ENCODE measurements at regions not wholly inside any gene's neighbourhood (a gene's known extent, or its start where the extent isn't known, plus 50 kb on each side); places are given as distances from the start of the nearest gene placed in this dataset.

- DNase-seq (ENCODE audit: low spot score), result no peak
These were observed 171.9 kb upstream of the ZNF267 start for GRCh38 chr16:31701734-31702133.

GRCh38 chr16:31702796-31703195 lies 170.8 kb upstream of the ZNF267 start:
- no peak for DNase-seq (ENCODE audit: low spot score)

- DNase-seq (ENCODE audit: low spot score), result no peak
These were observed 170.0 kb upstream of the ZNF267 start for GRCh38 chr16:31703526-31704128.

- DNase-seq (ENCODE audit: low spot score), result no peak
These were observed 169.5 kb upstream of the ZNF267 start for GRCh38 chr16:31704138-31704537.

DNA sequence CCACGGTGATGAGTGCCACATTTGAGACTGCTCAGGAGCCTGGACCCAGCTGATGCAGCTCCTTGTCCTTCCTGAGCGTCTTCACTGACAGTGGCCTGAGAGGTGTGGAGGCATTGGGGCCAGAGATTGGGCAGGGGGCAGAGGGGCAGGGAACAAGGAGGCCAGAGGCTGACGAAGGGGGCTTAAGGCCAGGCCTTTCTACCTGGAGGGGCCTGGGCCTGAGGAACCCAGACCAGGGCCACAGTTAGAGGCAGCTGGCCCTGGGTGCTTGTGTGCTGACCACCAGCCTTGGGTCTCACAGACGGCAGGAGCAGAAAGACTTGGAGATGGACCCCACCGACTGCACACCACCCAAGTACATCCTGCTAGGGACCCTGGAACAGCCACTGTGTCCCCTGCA lies 168.2 kb upstream of the ZNF267 start:
- DNase-seq (ENCODE audit: low spot score), result no peak

- DNase-seq (ENCODE audit: low spot score), result no peak
These were observed 167.3 kb upstream of the ZNF267 start for GRCh38 chr16:31706318-31706717.

DNA sequence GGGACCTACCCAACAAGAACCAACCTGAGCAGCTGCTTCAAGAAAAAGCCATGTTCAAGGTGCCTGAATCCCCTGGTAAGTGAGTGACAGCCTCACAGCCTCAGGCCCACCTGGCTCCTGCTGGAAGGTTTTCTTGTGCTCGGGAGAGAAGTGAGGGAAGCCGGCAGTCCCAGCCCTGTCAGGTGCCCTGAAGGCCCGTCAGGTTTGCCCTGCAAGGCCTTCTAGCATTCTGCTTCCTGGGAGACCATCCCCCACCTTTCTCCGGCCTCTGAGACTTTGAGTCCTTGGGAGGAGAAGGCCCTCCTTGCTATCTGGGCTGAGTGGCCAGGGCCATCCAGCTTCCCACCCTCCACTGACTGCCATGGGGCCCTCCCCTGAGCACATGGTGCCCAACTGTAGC lies 166.7 kb upstream of the ZNF267 start:
- no peak for DNase-seq (ENCODE audit: low spot score)

GRCh38 chr16:31707743-31708335 lies 165.8 kb upstream of the ZNF267 start:
- no peak for DNase-seq (ENCODE audit: low spot score)

DNA sequence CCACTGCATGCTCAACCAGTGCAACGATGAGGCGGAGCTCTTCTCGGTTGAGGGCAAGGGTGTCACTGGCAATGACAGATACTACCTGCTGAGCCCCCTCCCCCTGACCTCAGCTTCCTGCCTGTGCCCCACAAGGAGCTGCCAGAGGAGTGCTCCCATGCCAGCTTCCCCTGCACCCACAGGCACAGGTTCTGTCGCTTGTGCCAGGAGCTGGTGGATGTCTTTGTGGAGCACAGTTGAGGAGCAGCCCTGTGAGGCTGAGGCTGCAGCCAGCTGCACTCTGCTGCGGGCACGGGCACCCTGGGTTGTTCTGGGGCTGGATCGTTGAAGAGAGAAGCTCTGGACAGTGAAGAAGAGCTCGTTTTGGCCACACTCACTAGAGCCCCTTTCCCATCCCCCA lies 165.3 kb upstream of the ZNF267 start:
- no peak for DNase-seq (ENCODE audit: low spot score)

GRCh38 chr16:31709181-31709580 lies 164.4 kb upstream of the ZNF267 start:
- no peak for DNase-seq (ENCODE audit: low spot score)

- no peak for DNase-seq (ENCODE audit: low spot score)
These were observed 163.5 kb upstream of the ZNF267 start for GRCh38 chr16:31710134-31710533.

DNA sequence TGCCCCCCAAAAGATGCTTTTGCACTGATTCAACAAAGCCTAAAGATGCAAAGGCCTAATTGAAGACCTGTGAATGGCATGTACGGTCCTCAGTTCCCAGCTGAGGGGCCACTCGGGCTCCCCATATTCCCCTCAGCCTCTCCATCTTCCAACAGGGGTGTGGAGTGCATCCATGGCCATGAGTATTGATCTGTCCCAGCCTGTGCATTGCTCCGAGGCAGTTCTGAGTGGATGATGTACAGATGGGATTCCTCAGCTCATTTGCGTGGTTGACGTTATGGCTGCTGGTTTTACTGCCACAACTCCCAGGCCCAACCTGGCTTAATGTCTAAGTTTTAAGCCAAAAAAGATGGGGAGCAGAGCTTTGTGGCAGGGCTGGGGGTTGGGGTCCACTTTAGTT lies 162.7 kb upstream of the ZNF267 start:
- DNase-seq (ENCODE audit: low spot score), result no peak

DNA sequence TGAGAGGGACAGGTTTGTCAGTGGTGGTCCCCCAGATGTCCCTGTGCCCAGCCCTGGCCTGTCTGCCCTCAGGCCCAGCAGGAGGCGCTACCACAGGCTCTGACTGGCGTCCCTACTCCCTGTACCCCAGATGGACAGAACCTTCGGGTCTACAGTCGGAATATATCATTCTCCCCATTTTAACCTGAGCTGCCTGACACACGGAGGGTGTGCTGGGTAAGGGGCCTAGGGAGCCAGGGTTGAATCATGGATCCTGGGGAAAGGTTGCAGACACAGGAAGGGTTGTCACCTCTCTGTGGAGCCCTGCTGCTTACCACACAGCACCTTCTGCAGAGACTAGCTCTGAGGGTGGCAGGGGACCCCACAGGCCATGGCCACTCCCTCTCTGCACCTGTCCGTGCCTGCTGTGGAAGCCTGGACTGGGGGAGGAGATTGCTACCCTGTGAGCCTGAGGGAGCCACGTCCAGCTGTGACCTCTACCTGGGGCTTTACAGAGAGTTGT lies 162.2 kb upstream of the ZNF267 start:
- no peak for DNase-seq (ENCODE audit: low spot score)

DNA sequence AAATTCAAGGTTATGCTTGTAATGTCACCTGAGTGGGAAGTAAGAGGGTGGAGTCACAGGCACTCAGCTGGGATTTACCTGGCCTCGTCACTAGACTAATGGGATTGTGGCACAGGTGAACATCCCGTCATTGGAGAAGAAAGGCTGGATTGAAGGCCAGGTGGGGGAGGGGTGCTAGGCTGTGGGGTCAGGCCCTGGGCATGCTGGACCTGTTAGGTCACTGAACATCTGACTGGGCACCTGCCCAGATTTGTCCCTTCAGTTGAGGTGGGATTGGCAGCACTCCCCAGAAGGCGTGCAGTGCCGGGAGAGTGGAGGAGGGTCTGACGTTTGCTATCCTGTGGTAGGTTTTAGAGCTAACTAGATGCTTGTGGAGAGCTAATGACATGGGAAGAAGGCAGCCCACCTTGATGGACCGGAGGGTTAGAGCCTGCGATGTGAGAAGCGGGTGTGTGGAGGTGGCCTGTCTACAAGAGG lies 161.5 kb upstream of the ZNF267 start:
- DNase-seq (ENCODE audit: low spot score), result no peak

DNA sequence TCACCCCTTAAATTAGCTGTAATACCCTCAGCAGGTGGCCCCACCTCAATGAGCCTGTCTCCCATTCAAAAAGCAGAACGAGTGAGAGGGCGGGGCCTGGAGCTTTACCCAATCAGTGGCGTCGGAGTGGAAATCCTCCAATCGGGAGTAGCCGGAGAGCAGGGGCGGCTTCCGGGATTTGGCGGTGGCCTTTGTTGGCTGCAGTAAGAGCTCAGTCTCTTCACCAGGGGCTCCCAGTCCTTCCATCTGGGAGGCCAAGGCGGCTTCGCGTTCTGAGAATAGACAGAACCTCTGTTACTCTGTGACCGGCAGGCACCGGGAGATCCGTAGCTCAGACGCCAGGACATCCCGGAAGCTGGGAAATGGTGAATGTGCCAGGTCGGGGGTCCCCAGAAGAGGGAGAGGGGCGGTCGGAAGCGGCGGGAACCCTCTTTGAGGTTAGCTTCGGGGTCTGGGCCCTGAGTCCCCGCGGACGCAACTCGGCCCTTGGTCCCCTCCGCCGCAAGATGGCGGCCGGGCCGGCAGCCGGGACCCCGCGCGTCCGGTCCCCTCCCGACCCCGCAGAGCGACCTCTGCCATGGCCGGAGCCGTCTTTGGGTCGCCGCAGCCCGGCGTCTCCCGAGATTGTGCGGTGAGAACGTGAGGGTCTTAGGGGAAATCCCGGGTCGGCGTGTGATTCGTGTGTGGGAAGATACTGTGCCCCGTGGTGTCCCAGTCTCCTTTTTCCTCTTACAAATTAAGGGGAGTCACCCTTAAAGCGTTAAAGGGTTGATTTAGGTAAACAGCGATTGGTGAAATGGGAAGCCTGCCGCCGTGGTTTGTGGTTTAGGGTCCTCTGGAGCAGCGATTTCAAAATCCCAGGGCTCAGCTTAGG lies 160.3 kb upstream of the ZNF267 start:
- peak; percentile 94 for DNase-seq (ENCODE audit: low spot score)

GRCh38 chr16:31713945-31714902 lies 159.4 kb upstream of the ZNF267 start:
- DNase-seq (ENCODE audit: low spot score), result peak; percentile 40

GRCh38 chr16:31714903-31715504 lies 158.6 kb upstream of the ZNF267 start:
- DNase-seq (ENCODE audit: low spot score), result no peak

DNA sequence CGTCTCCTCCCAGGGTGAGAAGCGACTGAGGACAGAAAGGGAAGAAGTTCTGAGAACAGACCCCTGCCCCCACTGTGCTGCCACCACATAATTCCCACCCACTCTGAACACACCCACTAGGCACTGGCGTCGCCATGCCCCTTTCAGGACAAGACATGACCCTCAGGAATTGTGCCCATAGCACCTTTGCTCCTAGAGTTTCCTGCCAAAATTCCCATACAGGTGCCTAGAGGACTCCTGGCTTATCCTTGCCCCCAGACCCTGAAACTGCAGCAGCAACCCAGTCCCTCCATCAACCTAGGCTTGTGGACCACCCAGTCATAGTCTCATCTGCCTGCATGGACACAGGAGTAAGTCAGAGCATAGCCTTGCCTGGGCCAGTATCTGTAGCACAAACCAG lies 157.7 kb upstream of the ZNF267 start:
- no peak for DNase-seq (ENCODE audit: low spot score)

DNA sequence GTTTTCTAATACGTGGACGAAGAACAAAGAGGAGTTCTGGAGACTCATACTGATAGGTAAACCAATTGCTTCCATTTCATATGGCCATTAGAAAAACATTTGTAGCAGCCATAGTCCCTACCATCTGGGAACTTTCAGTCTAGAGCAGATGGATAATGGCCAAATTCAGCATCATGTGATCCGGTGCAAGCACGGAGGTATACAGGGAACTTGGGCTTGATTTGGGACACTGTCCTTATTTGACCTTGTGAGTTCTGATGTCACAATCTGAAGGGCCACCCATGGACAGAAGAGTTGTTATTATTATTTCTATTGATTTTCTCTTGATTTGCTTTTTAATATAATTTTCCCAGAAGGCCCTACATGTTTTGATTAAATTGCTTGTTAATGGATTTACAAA lies 154.6 kb upstream of the ZNF267 start:
- DNase-seq (ENCODE audit: low spot score), result no peak

DNA sequence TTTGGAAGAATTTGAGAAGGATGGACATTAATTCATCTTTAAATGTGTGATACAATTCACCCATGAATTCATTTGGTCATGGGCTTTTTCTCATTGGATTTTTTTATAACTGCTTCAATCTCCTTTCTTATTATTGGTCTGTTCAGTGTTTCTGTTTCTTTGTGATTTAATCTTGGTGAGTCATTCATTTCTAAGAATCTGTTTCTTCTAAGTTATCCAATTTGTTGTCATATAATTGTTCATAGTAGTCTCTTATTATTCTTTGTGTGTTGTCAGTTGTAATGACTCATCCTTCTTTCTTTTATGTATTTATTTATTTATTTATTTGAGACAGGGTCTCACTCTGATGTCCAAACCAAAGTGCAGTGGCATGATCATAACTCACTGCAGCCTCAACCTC lies 146.1 kb upstream of the ZNF267 start:
- DNase-seq (ENCODE audit: low spot score), result no peak

GRCh38 chr16:31734265-31734664 lies 139.3 kb upstream of the ZNF267 start:
- no peak for DNase-seq (ENCODE audit: low spot score)
